NCI-H524 treated with DMSO at 0.1 percent for 48 hours (cell line): ENCODE measurements at regions not wholly inside any gene's neighbourhood (a gene's known extent, or its start where the extent isn't known, plus 50 kb on each side); places are given as distances from the start of the nearest gene placed in this dataset.

ENCODE experiments used
- DNase-seq: peaks from one replicate; lab custom pipeline; 2025; lab: John Stamatoyannopoulos, UW

- DNase-seq = no peak
These were observed 188.1 kb upstream of the VGLL2 start for GRCh38 chr6:117077300-117077699.

GRCh38 chr6:117078624-117079023 is 186.7 kb upstream of the VGLL2 start:
- no peak for DNase-seq

DNA sequence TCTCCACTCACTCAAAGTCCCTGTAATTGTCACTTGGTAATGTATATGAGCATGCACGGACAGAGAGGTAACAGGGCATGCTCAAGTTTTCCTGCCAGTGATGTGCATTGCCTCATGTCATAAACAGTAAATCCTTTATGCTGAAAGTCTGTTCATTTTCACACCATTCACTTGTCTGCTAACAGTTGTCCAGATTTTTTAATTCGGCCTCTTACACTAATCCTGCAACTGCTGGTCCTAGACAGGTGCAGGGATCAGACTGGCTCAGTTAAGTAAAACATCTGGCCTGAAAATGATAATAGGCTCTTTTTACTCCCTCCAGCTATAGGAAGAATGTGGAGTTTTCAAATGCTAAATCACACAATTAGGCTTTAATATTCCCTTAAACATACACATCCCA is 185.4 kb upstream of the VGLL2 start:
- peak; percentile 97 for DNase-seq

DNA sequence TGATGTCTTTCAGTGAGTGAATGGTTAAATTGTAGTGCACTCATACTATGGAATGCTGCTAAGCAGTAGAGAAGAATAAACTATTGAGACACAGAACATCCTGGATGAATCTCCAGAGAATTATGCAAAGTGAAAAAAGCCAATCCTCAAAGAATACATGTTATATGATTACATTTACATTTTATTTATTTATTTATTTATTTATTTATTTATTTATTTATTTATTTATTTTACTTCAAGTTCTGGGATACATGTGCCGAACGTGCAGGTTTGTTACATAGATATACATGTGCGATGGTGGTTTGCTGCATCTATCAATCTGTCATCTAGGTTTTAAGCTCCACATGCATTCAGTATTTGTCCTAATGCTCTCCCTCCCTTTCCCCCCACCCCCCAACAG is 175.8 kb upstream of the VGLL2 start:
- DNase-seq = no peak

GRCh38 chr6:117110146-117110545 is 155.2 kb upstream of the VGLL2 start:
- DNase-seq = no peak

DNA sequence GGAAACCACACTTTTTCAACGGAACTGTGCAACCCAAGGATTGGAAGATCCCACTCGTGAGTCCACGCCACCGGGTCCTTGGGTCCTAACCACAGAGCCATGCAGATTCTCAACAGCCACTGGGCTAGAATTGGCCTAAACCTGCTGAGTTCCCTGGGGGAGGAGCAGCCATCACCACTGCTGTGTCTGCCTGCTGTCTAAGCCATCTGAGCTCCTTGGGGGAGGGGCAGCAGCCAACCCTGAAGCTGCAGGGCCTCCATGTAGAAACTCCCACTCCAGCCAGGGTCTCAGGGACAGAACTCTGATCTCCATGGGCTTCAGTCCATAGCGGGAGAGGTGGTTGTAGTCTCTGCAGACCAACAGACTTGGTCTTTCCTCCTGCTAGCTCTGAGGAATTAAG is 154.6 kb upstream of the VGLL2 start:
- DNase-seq = no peak

DNA sequence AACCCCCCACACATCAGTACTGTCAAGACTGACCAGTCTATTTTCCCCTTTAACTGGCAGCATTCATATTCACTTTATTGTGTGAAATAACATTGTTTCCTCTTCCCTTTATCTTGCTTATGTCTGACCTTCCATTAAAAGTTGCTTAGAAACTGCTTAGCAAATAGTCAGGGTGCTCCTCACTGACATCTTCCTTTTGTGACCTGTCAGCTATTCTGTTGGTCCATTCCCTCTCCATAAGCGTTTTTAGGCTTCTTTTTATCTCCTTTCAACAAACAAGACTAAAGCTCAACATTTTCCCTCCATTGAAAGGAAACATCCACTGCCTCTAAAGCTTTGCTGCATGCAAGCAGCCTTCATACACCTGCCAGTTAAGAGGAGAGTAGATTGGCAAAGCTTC is 147.7 kb upstream of the VGLL2 start:
- no peak for DNase-seq

DNA sequence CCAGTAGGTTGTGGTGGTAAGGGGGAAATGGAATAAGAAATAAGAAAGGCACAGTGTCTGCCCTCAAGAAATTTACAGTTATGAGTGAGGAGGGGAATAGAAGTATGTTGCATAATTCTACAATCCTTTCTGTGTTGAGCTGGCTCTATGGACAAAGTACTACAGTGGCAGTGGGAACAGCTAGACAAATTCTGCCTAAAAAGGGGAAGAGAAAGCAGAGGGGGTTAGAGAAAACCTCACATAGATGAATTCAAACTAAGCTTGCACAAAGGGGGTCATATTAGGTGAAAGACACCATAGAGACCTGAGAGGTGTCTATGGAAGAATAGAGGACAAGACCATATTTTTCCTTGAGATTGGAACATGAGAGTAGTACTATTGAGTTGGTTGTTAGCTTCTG is 146.9 kb upstream of the VGLL2 start:
- no peak for DNase-seq

DNA sequence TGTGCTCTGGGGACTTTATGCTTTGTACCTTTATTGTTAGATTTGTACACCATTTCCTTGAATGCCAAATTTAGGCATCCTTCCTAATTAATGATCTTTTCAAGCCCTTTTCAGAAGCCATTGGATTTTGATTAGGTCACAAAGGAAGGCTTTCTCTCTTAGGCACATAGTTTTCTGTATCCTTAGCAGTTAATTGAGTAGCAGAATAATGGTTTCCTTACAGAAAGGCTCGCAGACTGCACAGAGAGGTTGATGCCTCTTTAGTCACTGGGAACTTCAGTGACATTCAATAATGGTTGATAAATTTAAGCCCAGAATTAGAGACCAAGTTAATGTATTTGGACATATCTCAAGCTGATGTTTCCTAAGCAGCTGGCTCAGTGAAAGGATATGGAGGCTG is 139.1 kb upstream of the VGLL2 start:
- no peak for DNase-seq

GRCh38 chr6:117128052-117128451 is 137.3 kb upstream of the VGLL2 start:
- no peak for DNase-seq

- no peak for DNase-seq
These were observed 135.2 kb upstream of the VGLL2 start for GRCh38 chr6:117130125-117130524.

DNA sequence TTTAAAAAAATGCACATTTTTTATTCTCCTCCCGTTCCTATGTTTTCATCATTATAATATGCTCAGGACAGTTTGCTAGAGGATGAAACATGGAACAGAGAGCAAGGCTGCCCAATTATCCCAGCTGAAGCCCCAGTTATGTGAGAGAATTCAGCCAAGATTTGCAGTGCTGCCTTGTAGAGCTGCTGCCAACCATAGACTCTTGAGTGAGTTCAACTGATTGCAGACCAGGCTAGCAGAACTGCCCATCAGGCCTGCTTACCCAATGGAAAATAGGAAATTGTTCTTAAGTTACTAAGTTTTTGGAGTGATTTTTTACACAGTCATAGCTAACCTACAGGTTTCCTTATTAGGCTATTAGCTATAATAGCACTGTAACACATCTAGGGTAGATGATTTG is 128.7 kb upstream of the VGLL2 start:
- no peak for DNase-seq

DNA sequence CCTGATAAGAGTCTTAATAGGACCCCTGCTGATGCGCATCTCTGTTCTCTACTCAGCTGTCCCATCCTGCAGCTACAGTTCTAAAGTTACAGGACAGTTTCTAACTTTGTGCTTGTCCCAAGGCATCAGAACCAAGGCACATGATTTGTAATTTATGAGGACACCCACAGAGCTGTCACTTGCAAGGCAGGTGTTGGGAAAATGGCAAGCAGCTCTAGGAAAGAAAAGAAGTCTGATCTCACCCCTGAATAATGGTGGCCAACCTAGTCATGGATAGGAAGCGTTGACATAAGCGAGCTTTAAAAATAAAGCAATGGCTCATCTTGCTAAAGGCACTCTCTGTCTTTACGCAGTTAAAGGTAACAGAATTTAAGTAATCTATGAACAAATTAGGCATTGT is 127.6 kb upstream of the VGLL2 start:
- no peak for DNase-seq

DNA sequence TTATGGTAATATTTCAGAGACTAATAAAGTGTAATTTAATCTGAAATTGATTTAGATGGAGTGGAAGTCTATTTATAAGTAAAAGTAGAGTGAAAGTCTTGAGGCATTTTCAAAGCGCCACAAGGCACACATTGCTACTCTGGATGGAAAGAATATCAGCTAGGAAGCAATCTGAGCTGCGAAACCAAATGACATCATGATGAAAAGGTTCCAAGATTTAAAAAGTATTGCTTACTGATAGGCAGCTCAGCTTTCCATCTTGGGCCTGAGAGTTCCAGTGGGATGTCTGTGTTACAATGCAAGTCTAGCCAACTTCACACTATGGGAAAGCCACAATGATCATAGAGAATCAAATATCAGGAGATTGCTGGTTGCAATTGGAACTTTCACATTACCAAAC is 126.9 kb upstream of the VGLL2 start:
- no peak for DNase-seq

- DNase-seq = no peak
These were observed 126.4 kb upstream of the VGLL2 start for GRCh38 chr6:117138920-117139319.

DNA sequence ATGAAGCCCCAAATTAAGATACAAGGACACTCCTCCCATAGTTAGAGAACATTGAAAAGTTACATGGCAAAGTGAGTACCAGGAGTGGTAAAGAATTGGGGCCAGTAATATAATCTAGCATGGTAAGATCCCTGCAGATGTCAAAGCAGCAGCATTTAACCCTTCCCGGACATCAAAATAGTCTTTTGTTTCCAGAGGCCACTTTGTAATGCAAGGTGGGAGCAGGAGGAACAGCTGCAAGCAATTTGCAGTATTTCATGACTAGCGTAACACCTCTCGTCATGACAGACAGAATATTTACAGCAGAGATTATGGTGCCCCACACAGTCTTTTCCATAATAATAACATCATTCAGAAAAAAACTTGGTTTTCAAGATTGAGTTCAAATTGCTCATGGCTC is 123.2 kb upstream of the VGLL2 start:
- no peak for DNase-seq

DNA sequence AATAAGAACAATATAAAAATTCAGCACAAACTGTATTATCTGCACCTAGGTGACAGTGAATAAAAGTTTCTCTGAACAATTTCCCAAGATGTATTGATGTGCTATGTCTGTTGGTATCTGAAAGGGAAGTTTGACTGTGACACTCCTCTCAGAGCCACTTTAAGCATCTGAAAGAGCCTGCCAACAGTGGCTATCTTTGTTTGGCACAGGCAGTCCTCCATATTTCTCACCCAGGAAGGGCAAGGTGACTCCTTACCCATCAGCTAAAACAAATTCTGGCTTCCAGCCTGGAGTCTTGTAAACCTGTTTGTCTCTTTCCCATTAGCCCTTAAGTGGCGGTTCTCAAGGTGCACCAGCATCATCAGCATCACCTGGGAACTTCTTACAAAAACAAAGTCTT is 122.4 kb upstream of the VGLL2 start:
- no peak for DNase-seq

DNA sequence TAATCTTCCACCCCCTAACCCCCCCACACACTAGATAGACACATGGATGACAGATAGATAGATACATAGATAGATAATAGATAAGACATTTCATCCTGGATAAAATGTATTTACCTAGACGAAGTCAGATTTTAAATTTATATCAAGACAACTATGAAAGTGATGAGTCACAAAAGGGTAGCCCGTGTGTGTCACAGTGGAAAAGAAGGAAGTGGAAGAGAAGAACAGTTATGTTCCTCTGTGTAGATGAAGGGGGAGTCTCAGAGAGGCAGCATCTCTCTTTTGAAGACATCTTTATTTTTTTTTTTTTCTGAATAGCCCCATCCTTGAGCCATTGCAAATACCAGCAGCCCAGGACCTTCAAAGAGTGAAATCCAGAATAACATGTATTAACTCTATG is 121.7 kb upstream of the VGLL2 start:
- DNase-seq = no peak

DNA sequence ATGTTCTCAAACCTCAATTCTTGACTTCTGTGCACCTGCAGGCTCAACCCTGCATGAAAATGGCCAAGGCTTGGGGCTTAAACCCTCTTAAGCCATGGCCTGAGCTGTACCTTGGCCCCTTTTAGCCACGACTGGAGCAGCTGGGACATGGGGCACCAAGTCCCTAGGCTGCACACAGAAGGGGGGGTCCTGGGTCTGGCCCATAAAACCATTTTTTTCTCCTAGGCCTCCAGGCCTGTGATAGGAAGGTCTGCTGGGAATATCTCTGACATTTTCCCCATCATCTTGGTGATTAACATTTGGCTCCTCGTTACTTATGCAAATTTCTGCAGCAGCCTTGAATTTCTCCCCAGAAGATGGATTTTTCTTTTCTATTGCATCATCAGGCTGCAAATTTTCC is 119.4 kb upstream of the VGLL2 start:
- no peak for DNase-seq

DNA sequence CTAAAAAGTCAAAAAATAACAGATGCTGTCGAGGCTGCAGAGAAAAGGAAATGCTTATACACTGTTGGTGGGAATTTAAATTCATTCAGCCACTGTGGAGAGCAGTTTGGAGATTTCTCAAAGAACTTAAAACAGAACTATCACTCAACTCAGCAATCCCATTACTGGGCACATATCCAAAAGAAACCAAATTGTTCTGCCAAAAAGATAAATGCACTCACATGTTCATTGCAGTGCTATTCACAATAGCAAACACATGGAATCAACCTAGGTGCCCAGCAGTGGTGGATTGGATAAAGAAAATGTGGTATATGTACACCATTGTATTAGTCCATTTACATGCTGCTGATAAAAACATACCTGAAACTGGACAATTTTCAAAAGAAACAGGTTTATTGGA is 116.0 kb upstream of the VGLL2 start:
- no peak for DNase-seq

- DNase-seq = no peak
These were observed 108.6 kb upstream of the VGLL2 start for GRCh38 chr6:117156741-117157140.

DNA sequence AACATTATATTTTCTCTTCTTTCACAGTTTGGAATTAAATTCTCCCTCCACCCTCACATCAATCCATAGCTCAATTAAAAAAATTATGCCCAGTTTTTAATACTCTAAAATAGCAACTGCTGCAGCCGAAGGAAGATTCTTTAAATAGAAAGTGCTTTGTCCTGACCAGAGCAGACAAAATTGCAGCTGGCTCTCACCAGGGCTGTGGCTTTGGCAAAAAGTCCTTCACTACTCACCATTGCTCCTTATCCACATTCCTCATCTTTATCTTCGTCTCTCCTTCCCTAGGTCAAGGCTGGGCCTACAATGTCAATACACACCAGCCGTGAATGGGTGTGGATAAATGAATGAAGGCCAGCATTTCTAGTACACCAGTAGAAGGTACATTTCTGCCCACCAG is 107.9 kb upstream of the VGLL2 start:
- DNase-seq = no peak

- no peak for DNase-seq
These were observed 99.4 kb upstream of the VGLL2 start for GRCh38 chr6:117165911-117166499.

DNA sequence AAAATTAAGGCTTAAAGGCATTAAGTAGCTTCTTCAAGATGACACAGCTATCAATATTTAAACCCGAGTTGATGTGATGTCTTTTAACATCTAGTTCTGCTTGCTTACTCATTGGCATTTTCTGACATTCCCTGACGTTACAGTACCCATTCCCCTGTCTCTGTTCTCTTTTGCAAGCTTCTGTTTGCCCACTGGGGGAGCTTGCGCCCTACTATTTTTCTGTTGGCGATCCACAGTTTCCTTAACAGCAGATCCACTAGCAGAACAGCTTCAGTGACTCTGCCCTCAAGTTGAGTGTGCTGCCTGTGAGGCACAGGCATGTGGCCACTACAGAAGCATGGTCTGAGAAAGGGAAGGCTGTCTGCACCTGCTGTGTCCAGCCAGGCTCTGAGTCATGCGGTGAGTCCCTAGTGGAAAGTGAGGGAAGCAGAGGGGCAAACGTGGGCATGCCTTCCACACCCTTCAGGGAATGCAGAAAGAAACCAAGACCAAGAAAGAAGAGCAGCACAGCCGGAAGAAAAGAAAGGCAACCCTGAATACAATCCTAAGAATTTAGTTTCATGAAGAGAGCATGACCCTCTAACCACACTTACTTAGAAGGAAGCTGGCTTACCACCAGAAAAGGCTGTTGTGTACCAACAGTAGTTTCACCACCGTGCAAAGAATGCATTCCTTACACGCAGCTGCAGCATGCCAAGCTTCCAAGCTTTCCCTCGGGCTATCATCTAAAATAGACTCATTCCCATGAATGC is 97.7 kb upstream of the VGLL2 start:
- DNase-seq = no peak
